Neural cell (in vitro differentiated cells): ENCODE measurements at regions not wholly inside any gene's neighbourhood (a gene's known extent, or its start where the extent isn't known, plus 50 kb on each side); places are given as distances from the start of the nearest gene placed in this dataset.

Experiments
- H2AFZ ChIP-seq: fragments of 200-600, 300-800 bp; sonication (generic), shearing (Covaris generic); 2 replicates; pipeline ENCODE4 v1.6.0; 2014; ENCODE audit warnings: low read depth, mild to moderate bottlenecking, antibody characterized with exemption, low read length, moderate library complexity
- H3F3A ChIP-seq: fragments of 200-600 bp; shearing (Covaris generic); 2 replicates; pipeline ENCODE4 v1.6.1; 2016; ENCODE audit warnings: mild to moderate bottlenecking, moderate library complexity, mixed read lengths, antibody characterized with exemption, low read length; ENCODE audit not compliant: insufficient read depth, poor library complexity, severe bottlenecking
- H3K27ac ChIP-seq: fragments of 200-600, 300-800 bp; sonication (generic), shearing (Covaris generic); 2 replicates; pipeline ENCODE4 v1.5.1; 2014; ENCODE audit warnings: mild to moderate bottlenecking, low read length, moderate library complexity
- H3K27me3 ChIP-seq: fragments of 300-800, 200-600 bp; sonication (generic), shearing (Covaris generic); 2 replicates; pipeline ENCODE4 v1.6.0; 2014; ENCODE audit warnings: mild to moderate bottlenecking, low read depth, low read length, moderate library complexity; ENCODE audit not compliant: insufficient read depth
- H3K36me3 ChIP-seq: fragments of 300-800, 200-600 bp; sonication (generic), shearing (Covaris generic); 2 replicates; pipeline ENCODE4 v1.5.1; 2014; ENCODE audit warnings: mild to moderate bottlenecking, antibody characterized with exemption, low read length, moderate library complexity; ENCODE audit not compliant: insufficient read depth
- H3K4me2 ChIP-seq: fragments of 300-800, 200-600 bp; sonication (generic), shearing (Covaris generic); 2 replicates; pipeline ENCODE4 v1.6.0; 2014; ENCODE audit warnings: mild to moderate bottlenecking, low read length
- H3K4me3 ChIP-seq: fragments of 300-800, 200-600 bp; sonication (generic), shearing (Covaris generic); 2 replicates; pipeline ENCODE4 v1.5.1; 2014; ENCODE audit warnings: mild to moderate bottlenecking, low read length, moderate library complexity
- H3K79me2 ChIP-seq: fragments of 200-600 bp; shearing (Covaris generic); replicated peaks from 2 replicates; pipeline ENCODE4 v1.6.0; 2014; ENCODE audit warnings: mild to moderate bottlenecking, low read length, moderate library complexity; ENCODE audit not compliant: insufficient read depth
- H3K9ac ChIP-seq: fragments of 300-800, 200-600 bp; sonication (generic), shearing (Covaris generic); 2 replicates; pipeline ENCODE4 v1.6.1; 2016; ENCODE audit warnings: mild to moderate bottlenecking, low read length, mixed read lengths
- H3K9me2 ChIP-seq: fragments of 200-600 bp; shearing (Covaris generic); 2 replicates; pipeline ENCODE4 v1.6.1; 2016; ENCODE audit warnings: mild to moderate bottlenecking, low read length, mixed read lengths; ENCODE audit not compliant: insufficient read depth
- H3K9me3 ChIP-seq: fragments of 200-600, 300-800 bp; sonication (generic), shearing (Covaris generic); 2 replicates; pipeline ENCODE4 v1.6.1; 2016; ENCODE audit warnings: mild to moderate bottlenecking, mixed run types, low read length, moderate library complexity, mixed read lengths
- H4K20me1 ChIP-seq: fragments of 200-600 bp; shearing (Covaris generic); 2 replicates; pipeline ENCODE4 v1.6.1; 2016; ENCODE audit warnings: mild to moderate bottlenecking, mixed run types; ENCODE audit not compliant: insufficient read depth
- CTCF ChIP-seq: fragments of 450-650 bp; IDR thresholded peaks from 2 replicates; pipeline ENCODE4 v1.5.1; 2014; ENCODE audit warnings: antibody characterized with exemption, mild to moderate bottlenecking, moderate library complexity; ENCODE audit not compliant: poor library complexity, severe bottlenecking
- EP300 ChIP-seq: fragments of 450-650 bp; conservative IDR thresholded peaks from 2 replicates; pipeline ENCODE4 v1.6.1; 2014; ENCODE audit warnings: antibody characterized with exemption, mild to moderate bottlenecking, moderate library complexity; ENCODE audit not compliant: poor library complexity, severe bottlenecking
- EZH2 ChIP-seq: fragments of 200-600, 300-800 bp; shearing (Covaris generic), sonication (generic); IDR thresholded peaks from 2 replicates; pipeline ENCODE4 v1.6.1; 2014; ENCODE audit warnings: antibody characterized with exemption, low read length, borderline replicate concordance, mild to moderate bottlenecking; ENCODE audit not compliant: insufficient read depth, poor library complexity, severe bottlenecking
- MXI1 ChIP-seq: fragments of 450-650 bp; conservative IDR thresholded peaks from 2 replicates; pipeline ENCODE4 v1.6.1; 2014; ENCODE audit warnings: antibody characterized with exemption, mild to moderate bottlenecking; ENCODE audit not compliant: poor library complexity, severe bottlenecking
- POLR2AphosphoS5 ChIP-seq: IDR thresholded peaks from 2 replicates; pipeline ENCODE4 v1.6.1; 2012
- RAD21 ChIP-seq: fragments of 450-650 bp; conservative IDR thresholded peaks from 2 replicates; pipeline ENCODE4 v1.6.1; 2014; ENCODE audit warnings: antibody characterized with exemption, mild to moderate bottlenecking, moderate library complexity
- REST ChIP-seq: IDR thresholded peaks from 2 replicates; pipeline ENCODE4 v1.6.1; 2012; ENCODE audit warnings: borderline replicate concordance
- SMC3 ChIP-seq: fragments of 450-650 bp; conservative IDR thresholded peaks from 2 replicates; pipeline ENCODE4 v1.6.1; 2014; ENCODE audit warnings: antibody characterized with exemption, mild to moderate bottlenecking, moderate library complexity; ENCODE audit not compliant: poor library complexity
- TAF1 ChIP-seq: IDR thresholded peaks from 2 replicates; pipeline ENCODE4 v1.6.1; 2012; ENCODE audit warnings: low read depth

- no peaks in the 10 kb centered on the region for H4K20me1 ChIP-seq
Measured at GRCh38 chr18:1488394-1488793, 583.7 kb downstream of the ADCYAP1 start.

GRCh38 chr18:1488957-1489356, 584.3 kb downstream of the ADCYAP1 start:
- no peaks in the 10 kb centered on the region for H3K36me3 ChIP-seq
- no peak overlapping the region for H3K9ac ChIP-seq
- H3K9me2 ChIP-seq: no peaks in the 10 kb centered on the region
- H3K27me3 ChIP-seq: no peaks in the 10 kb centered on the region
- H3K9me3 ChIP-seq: no peaks in the 10 kb centered on the region
- no peaks in the 10 kb centered on the region for H3F3A ChIP-seq
- H3K4me3 ChIP-seq: no peak overlapping the region
- no peaks in the 10 kb centered on the region for H4K20me1 ChIP-seq
- no peak overlapping the region for H2AFZ ChIP-seq
- no peak overlapping the region for H3K27ac ChIP-seq
- H3K4me2 ChIP-seq: no peak overlapping the region
- H3K79me2 ChIP-seq: no peaks in the 10 kb centered on the region
- TF ChIP-seq EP300 (no peak), EZH2 (no peak), CTCF (no peak), POLR2AphosphoS5 (no peak), TAF1 (no peak), MXI1 (no peak), SMC3 (no peak), RAD21 (no peak)

More at GRCh38 chr18:1488394-1488793, 583.7 kb downstream of the ADCYAP1 start:
- H3K27me3 ChIP-seq: no peaks in the 10 kb centered on the region
- H3K9me3 ChIP-seq: no peaks in the 10 kb centered on the region
- no peaks in the 10 kb centered on the region for H3K36me3 ChIP-seq
- H3K79me2 ChIP-seq: no peaks in the 10 kb centered on the region
- no peaks in the 10 kb centered on the region for H3F3A ChIP-seq
- no peaks in the 10 kb centered on the region for H3K9me2 ChIP-seq
- no peak overlapping the region for H3K9ac ChIP-seq
- H3K4me3 ChIP-seq: no peak overlapping the region
- H3K27ac ChIP-seq: no peak overlapping the region
- TF ChIP-seq SMC3 (no peak), TAF1 (no peak), REST (no peak), EP300 (no peak), MXI1 (no peak), POLR2AphosphoS5 (no peak), CTCF (no peak), EZH2 (no peak), RAD21 (no peak)
- H2AFZ ChIP-seq: no peak overlapping the region
- no peak overlapping the region for H3K4me2 ChIP-seq
